Stimulated activated effector memory CD8-positive, alpha-beta T cell treated with anti-CD3 and anti-CD28 coated beads, Interleukin-12 subunit alpha, Interleukin-12 subunit beta, amount 100 ng/mL, for 72 hours (primary cell): ENCODE measurements at regions not wholly inside any gene's neighbourhood (a gene's known extent, or its start where the extent isn't known, plus 50 kb on each side); places are given as distances from the start of the nearest gene placed in this dataset.
"Not testable (repeated sequence)": the region's sequence is repeated elsewhere in the genome, so short reads cannot be mapped to it uniquely, and the experiment has no call there.

Source experiments
- ATAC-seq: fragments of 150-1000 bp; cut with Tn5 transposase; 2 replicates; pipeline ENCODE4 v1.10.0; 2021
- DNase-seq, 2 donors: peaks; one replicate each; pipeline ENCODE4 v3.0.0; 2021 to 2022; ENCODE audit warnings: low spot score in 2 of 2
- H3K27ac Mint-ChIP-seq: one replicate; pipeline ENCODE4 v1.8.0; 2022; ENCODE audit warnings: mild to moderate bottlenecking, mixed read lengths
- H3K36me3 Mint-ChIP-seq: one replicate; pipeline ENCODE4 v1.8.0; 2022; ENCODE audit warnings: mild to moderate bottlenecking, mixed read lengths
- H3K4me1 Mint-ChIP-seq: one replicate; pipeline ENCODE4 v1.8.0; 2022; ENCODE audit warnings: mixed read lengths
- H3K4me3 Mint-ChIP-seq: one replicate; pipeline ENCODE4 v1.8.0; 2022; ENCODE audit warnings: mild to moderate bottlenecking, mixed read lengths
- H3K9me3 Mint-ChIP-seq: one replicate; pipeline ENCODE4 v1.8.0; 2022; ENCODE audit warnings: mixed read lengths

GRCh38 chr10:7108141-7108540 lies 302.7 kb downstream of the SFMBT2 start:
- peaks cover 24% of the 10 kb centered on the region for H3K4me1 Mint-ChIP-seq
- ATAC-seq (no peak), DNase-seq (no peak)
- no peaks in the 10 kb centered on the region for H3K36me3 Mint-ChIP-seq
- no peak overlapping the region for H3K27ac Mint-ChIP-seq
- peaks cover 2% of the 10 kb centered on the region for H3K9me3 Mint-ChIP-seq
- H3K4me3 Mint-ChIP-seq, result no peak overlapping the region

GRCh38 chr10:7107285-7107684 lies 303.5 kb downstream of the SFMBT2 start:
- Mint-ChIP-seq H3K4me3 (no peak overlapping the region), H3K27ac (peak overlapping the region; percentile 77), H3K36me3 (no peaks in the 10 kb centered on the region), H3K9me3 (peaks cover 2% of the 10 kb centered on the region), H3K4me1 (peaks cover 30% of the 10 kb centered on the region)
- ATAC-seq, result peak; percentile 78
- DNase-seq, result no peak

- not testable (repeated sequence) for DNase-seq, H3K4me3 Mint-ChIP-seq, H3K27ac Mint-ChIP-seq, H3K9me3 Mint-ChIP-seq, ATAC-seq, H3K36me3 Mint-ChIP-seq
- peaks cover 30% of the 10 kb centered on the region for H3K4me1 Mint-ChIP-seq
Observed at GRCh38 chr10:7104379-7104778, 306.5 kb downstream of the SFMBT2 start.

DNA sequence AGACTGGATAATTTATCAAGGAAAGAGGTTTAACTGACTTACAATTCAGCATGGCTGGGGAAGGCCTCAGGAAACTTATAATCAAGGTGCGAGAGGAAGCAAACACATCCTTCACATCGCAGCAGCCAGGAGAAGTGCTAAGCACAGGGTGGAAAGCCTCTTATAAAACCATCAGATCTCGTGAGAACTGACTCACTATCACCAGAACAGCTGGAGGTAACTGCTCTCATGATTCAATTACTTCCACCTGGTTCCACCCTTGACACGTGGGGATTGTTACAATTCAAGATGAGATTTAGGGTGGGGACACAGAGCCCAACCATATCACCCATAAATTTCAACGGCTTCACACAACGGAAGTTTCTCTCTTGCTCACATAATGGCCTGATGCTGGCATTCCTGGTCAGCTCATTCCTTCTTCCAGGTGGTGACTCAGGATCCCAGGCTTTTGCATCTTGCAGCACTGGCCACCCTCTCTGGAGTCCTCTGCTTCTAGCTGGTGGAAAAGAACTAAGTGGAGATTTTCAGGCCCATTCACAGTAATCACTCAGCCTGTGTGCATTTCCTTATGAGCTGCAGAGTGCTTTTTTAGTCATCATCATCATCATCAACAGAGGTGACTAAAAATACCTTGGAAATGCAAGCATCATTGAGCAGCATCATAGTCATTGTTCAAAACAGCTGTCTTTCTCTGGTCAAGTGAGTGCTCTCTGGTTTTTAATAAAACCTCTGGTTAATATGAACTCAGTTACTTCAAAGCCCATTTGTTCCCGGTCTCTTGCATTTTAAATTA lies 308.1 kb downstream of the SFMBT2 start:
- no peak overlapping the region for H3K4me3 Mint-ChIP-seq
- H3K27ac Mint-ChIP-seq, result no peak overlapping the region
- DNase-seq (no peak), ATAC-seq (peak; percentile 89)
- H3K9me3 Mint-ChIP-seq, result no peaks in the 10 kb centered on the region
- H3K4me1 Mint-ChIP-seq, result peaks cover 30% of the 10 kb centered on the region
- H3K36me3 Mint-ChIP-seq, result no peaks in the 10 kb centered on the region

DNA sequence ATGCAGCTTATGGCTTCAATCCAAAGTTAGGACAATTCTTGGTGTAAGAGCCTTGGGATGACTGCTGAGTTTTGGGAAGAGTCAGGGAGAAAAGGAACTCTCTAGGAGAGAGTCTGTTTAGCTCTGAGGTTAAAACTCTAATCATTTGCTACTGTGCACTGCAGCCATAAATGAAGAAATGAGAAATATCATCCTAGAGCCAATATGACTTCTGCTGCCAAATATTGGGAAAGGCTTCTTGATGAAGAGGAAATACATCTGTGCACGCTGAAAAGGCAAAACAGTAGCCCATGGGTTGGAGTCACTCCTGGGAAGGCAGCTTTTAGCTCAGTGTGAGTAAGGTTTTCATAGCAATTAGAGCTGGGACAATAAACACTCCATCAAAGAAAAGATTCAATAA lies 308.8 kb downstream of the SFMBT2 start:
- H3K4me1 Mint-ChIP-seq, result peaks cover 23% of the 10 kb centered on the region
- no peak overlapping the region for H3K27ac Mint-ChIP-seq
- no peak for DNase-seq
- no peak for ATAC-seq
- no peaks in the 10 kb centered on the region for H3K9me3 Mint-ChIP-seq
- H3K36me3 Mint-ChIP-seq, result no peaks in the 10 kb centered on the region
- no peak overlapping the region for H3K4me3 Mint-ChIP-seq

- no peak for DNase-seq
- no peaks in the 10 kb centered on the region for H3K36me3 Mint-ChIP-seq
- H3K27ac Mint-ChIP-seq, result no peak overlapping the region
- H3K4me1 Mint-ChIP-seq, result peaks cover 19% of the 10 kb centered on the region
- no peak for ATAC-seq
- H3K4me3 Mint-ChIP-seq, result no peak overlapping the region
- H3K9me3 Mint-ChIP-seq, result no peaks in the 10 kb centered on the region
Observed at GRCh38 chr10:7101451-7101850, 309.4 kb downstream of the SFMBT2 start.

GRCh38 chr10:7100032-7100702 lies 310.7 kb downstream of the SFMBT2 start:
- DNase-seq (no peak), ATAC-seq (no peak)
- no peaks in the 10 kb centered on the region for H3K9me3 Mint-ChIP-seq
- H3K4me1 Mint-ChIP-seq, result peaks cover 10% of the 10 kb centered on the region
- H3K36me3 Mint-ChIP-seq, result no peaks in the 10 kb centered on the region
- no peak overlapping the region for H3K27ac Mint-ChIP-seq
- no peak overlapping the region for H3K4me3 Mint-ChIP-seq

DNA sequence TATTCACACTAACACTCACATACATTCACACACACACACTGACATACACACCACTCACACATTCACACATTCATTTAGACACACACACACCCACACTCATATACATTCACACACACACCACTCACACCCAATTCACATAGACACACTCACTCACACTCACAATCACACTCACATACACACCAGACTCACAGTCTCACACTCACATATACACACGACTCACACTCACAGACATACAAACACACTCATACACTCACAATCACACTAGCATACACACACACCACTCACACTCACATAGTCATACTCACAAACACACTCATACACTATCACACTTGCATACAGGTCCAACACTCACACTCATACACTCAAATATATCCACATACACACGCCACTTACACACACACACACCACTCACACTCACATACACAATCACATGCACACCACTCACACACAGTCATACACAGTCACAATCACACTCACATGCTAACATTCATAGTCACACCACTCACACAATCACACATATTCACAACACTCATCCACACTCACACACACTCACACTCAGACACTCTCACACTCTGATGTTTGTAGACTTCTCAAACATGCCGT lies 312.6 kb downstream of the SFMBT2 start:
- H3K4me3 Mint-ChIP-seq, result no peak overlapping the region
- no peaks in the 10 kb centered on the region for H3K9me3 Mint-ChIP-seq
- peaks cover 12% of the 10 kb centered on the region for H3K4me1 Mint-ChIP-seq
- ATAC-seq (no peak), DNase-seq (no peak)
- H3K36me3 Mint-ChIP-seq, result no peaks in the 10 kb centered on the region
- no peak overlapping the region for H3K27ac Mint-ChIP-seq

DNA sequence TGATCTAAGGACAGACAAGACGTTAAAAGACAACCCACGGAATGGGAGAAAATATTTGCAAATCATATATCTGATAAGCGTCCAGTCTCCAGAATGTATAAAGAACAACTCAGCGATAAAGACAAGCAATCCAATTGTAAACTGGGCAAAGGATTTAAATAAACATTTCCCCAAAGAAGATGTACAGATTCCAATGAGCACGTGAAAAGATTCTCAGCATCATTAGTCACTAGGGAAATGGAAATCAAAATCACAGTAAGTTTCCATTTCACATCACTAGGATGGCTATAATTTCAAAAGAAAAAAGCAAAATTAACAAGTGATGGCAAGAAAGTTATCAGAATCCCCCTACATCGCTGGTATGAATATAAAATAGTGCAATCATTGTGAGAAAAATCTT lies 316.1 kb downstream of the SFMBT2 start:
- H3K4me3 Mint-ChIP-seq, result no peak overlapping the region
- ATAC-seq (no peak), DNase-seq (no peak)
- no peaks in the 10 kb centered on the region for H3K36me3 Mint-ChIP-seq
- no peak overlapping the region for H3K27ac Mint-ChIP-seq
- H3K9me3 Mint-ChIP-seq, result no peaks in the 10 kb centered on the region
- peaks cover 6% of the 10 kb centered on the region for H3K4me1 Mint-ChIP-seq

DNA sequence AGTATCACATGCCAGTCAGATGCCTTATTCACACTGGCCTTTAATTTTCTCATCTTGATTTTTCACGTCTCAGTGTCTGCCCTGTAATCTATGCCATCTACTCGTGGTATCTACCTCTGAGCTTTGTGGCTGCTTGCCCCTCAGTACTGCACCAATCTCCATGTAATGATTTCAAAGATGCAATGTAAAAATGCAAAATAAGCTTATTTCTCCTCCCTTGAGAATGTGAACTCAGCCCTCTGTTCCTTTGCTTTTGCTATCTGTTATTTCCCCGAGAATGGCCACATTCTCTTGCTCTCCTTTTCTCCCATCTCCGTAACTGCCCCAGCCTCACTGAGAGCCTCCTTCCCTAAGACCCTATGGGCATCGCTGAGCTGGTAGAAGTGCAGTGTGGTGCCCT lies 317.5 kb downstream of the SFMBT2 start:
- H3K4me1 Mint-ChIP-seq, result peaks cover 6% of the 10 kb centered on the region
- no peaks in the 10 kb centered on the region for H3K9me3 Mint-ChIP-seq
- DNase-seq (no peak), ATAC-seq (no peak)
- H3K36me3 Mint-ChIP-seq, result no peaks in the 10 kb centered on the region
- no peak overlapping the region for H3K27ac Mint-ChIP-seq
- no peak overlapping the region for H3K4me3 Mint-ChIP-seq

DNA sequence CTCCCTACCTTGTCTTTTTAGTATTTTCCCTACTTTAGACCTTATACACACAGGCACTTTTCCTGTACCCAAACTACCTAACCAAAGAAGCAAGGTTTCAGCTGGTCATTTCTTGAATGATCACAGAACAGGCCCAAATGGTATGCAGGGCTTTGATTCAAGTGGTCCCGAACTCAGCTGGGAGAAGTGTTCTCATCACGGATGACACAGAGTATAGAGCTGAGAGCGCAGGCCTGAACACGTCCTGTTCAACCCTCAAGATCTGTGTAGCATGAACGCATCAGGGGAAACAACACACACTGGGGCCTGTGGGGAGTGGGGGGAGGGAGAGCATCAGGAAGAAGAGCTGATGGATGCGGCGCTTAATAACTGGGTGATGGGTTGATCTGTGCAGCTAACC lies 318.2 kb downstream of the SFMBT2 start:
- ATAC-seq (no peak), DNase-seq (no peak)
- Mint-ChIP-seq H3K27ac (no peak overlapping the region), H3K9me3 (no peaks in the 10 kb centered on the region), H3K4me3 (no peak overlapping the region), H3K4me1 (peaks cover 6% of the 10 kb centered on the region), H3K36me3 (no peaks in the 10 kb centered on the region)

DNA sequence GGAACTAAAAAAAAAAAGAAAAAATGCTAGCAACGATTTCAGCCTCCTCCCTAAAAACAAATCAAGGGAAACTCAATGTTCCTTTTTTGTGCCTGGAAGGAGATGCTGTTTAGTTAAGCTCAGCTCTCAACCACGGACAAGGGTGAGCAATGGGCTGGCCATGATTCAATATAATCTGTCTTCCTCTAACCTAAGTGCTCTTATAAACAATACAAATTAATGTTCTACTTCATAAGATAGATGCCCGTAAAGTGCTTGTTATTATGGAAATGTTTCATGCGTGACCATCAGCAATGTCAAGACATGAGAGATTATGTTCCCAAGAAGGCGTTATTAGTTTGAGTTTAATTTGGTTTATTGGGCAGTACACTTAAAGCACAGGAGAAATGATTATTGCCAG lies 320.3 kb downstream of the SFMBT2 start:
- Mint-ChIP-seq H3K9me3 (no peaks in the 10 kb centered on the region), H3K4me1 (peaks cover 6% of the 10 kb centered on the region), H3K4me3 (no peak overlapping the region), H3K36me3 (no peaks in the 10 kb centered on the region), H3K27ac (no peak overlapping the region)
- DNase-seq (no peak), ATAC-seq (no peak)

- Mint-ChIP-seq H3K4me3 (no peak overlapping the region), H3K27ac (no peak overlapping the region), H3K36me3 (no peaks in the 10 kb centered on the region), H3K4me1 (no peaks in the 10 kb centered on the region), H3K9me3 (no peaks in the 10 kb centered on the region)
- DNase-seq (no peak), ATAC-seq (no peak)
Observed at GRCh38 chr10:7085913-7086589, 324.8 kb downstream of the SFMBT2 start.

GRCh38 chr10:7085147-7085912 lies 325.5 kb downstream of the SFMBT2 start:
- no peaks in the 10 kb centered on the region for H3K4me1 Mint-ChIP-seq
- no peak overlapping the region for H3K4me3 Mint-ChIP-seq
- no peaks in the 10 kb centered on the region for H3K9me3 Mint-ChIP-seq
- DNase-seq, result no peak
- no peak for ATAC-seq
- no peak overlapping the region for H3K27ac Mint-ChIP-seq
- no peaks in the 10 kb centered on the region for H3K36me3 Mint-ChIP-seq
